ENCODE measurements at regions not wholly inside any gene's neighbourhood (a gene's known extent, or its start where the extent isn't known, plus 50 kb on each side); places are given as distances from the start of the nearest gene placed in this dataset.
"Not testable (repeated sequence)": the region's sequence is repeated elsewhere in the genome, so short reads cannot be mapped to it uniquely, and the experiment has no call there.

DNA sequence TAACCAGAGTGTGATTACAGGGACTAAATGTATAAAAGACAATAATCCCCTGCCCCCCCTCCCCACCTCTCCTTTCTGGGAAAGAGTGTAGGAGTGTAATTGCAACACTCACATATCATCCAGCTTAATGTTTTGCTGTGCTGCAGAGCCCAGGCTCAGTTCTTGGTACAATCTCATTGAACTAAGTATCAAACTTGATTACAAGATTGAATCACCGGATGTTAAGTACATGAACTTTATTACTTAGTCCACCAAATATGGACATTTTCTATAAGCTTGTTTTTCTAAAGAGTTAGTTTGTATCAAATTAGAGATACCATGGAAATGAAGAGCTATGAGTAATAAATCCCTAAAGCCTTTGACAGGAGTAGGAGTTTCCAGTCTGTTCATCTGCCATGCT, 559.1 kb downstream of the ZNF674 start:
- DNase-seq (ENCODE audit: low read depth): no peak

DNA sequence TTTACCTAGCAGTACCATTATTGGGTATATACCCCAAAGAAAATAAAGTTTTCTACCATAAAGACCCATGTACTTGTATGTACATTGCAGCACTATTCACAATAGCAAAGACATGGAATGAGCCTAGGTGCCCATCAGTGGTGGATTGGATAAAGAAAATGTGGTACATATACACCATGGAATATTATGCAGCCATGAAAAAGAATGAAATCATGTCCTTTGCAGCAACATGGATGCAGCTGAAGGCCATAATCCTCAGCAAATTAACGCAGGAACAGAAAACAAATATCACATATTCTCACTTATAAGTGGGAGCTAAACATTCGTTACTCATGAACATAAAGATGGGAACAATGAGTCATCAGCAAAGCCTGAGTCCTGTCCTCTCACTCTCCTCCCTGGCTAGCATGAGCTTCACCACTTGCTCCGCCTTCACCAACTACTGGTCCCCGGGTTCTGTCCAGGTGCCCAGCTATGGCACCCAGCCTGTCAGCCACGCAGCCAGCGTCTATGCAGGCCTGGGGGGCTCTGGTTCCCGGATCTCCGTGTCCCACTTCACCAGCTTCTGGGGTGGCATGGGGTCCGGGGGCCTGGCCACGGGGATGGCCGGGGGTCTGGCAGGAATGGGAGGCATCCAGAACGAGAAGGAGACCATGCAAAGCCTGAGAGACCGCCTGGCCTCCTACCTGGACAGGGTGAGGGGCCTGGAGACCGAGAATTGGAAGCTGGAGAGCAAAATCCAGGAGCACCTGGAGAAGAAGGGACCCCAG, 562.1 kb downstream of the ZNF674 start:
- not testable (repeated sequence) for DNase-seq (ENCODE audit: low read depth)

DNA sequence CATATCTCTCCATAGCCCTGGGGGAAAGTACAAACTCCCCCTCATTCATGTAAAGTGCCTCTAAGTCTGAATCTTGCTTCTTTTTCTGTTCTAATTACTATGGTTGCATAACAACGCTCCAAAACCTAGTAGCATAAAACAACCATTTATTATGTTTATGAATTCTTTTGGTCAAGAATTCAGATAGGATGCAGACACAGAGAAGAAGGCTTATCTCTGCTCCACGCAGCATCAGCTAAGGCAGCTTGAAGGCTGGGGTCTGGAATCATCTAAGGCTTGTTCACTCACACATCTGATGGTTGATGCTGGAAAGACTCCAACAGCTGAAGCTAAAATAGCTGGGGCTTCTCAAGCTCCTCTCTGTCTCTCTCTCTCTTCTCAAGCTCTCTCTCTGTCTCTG, 564.5 kb downstream of the ZNF674 start:
- no peak for DNase-seq (ENCODE audit: low read depth)

DNA sequence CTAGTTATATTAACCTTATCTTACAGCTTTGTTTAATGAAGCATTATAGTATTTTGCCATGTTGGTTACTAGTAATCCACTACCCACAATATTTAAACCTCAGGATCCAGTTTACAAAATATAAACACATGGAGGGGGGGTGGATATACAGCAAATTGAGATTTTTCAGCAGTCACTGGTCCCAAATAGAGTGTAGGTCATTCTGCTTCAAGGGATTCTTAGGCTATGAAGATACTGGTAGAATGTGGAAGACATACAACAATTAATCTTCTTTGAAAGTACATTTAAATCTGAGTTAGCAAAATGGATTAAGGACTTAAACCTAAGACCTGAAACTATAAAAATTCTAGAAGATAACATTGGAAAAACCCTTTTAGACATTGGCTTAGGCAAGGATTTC, 569.6 kb downstream of the ZNF674 start:
- DNase-seq (ENCODE audit: low read depth): no peak

DNA sequence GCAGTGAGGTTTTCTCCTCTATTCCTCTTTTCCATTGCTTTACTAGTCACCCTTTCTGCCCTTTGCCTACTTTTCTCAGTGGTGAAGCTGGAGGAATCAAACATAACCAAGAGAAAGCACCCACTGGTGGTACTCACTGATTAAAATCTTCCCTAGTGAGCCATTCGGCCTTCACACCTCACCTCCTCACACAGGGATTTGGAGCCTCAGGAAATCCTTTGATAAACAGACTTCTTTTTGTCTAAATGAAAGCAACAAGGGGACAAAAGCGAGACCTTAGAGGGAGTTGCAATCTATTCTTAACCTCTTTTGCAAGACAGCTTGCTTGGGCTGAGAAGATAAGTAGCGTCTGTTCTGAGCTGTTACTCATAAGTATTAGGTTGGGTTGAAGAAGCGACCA, 572.6 kb downstream of the ZNF674 start:
- DNase-seq (ENCODE audit: low read depth): no peak

DNA sequence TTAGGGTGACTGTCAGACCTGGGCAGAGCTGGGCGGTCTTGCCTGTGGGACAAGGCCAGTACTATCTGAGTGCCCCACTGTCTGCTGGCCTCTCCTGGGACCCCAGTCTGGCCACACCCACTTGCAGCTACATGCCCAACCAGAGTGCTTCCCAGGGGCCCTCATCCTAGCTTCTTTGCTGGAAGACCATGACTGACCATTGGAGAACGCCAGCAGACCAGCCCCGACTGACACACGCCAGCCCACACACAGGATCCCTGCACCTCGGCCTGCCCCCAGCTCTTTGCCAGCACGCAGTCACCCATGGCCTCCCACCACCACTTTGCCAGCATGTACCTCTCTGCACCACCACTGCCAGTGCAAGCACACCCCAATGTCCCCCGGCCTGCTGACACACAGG, 585.7 kb downstream of the ZNF674 start:
- DNase-seq (ENCODE audit: low read depth): no peak

DNA sequence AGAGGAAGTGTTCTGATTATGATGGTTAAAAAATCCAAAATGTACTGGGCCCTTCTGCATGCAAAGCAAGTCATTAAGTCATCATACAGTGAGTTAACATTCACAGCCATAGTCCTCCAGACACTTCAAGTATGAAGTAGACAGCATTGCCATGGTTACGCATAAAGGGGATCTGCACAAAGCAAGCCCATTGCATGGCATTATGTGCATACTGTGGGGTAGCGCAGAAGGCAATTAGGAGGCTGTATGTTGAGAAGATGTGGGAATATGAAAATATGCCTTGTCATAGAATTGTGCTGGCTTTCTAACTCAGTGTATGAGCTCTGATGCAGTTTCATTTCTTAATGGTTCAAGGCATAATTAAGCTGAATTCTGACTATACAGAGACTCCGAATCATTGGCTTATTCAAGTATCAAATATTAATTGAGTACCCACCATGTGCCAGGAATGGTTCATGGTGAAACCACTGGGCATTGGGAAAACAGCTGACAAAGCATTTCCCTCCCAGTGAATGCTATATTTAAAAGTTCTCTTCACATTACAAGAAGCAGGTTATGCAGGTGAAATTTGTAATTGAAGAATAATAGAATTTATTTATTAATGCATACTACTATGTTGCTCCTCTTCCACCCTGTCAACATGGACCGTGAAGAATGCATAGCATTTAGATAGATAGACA, 588.9 kb downstream of the ZNF674 start:
- DNase-seq (ENCODE audit: low read depth): no peak

DNA sequence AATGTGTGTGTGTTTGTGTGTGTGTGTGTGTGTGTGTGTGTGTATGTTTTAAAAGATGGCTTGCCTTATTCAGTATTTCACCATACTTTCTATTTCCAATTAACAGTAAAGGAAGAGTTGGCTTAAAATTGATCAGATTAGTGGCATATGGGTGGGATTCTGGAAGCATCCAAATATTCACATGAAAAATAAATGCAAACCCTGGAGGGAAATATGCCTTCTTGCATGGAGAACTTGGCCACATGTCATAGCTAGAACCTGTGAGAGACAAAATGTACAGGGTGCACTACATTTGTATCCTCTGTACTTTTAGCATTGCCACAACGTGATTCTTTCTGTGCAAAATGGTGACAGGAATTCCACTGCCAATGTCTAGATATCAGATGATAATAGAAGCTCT, 589.6 kb downstream of the ZNF674 start:
- DNase-seq (ENCODE audit: low read depth): no peak

DNA sequence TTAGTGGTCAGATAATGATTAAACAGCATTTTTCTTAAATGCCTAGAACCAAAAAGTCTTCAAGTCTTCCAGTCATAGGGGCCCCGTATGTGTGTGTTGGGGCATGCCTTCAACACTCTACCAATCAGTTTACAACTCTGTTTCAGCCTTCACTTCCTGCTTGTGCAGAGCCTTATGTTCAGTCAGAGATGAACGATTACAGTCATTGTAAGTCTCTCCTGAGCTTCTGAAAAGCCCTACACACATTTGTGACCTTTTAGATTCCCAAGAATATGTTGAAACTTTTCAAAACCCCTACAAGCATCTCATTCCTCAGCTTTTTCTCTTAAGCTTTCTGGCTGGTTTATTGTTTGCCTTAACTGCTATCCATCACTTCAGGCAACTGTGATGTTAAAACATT, 591.2 kb downstream of the ZNF674 start:
- DNase-seq (ENCODE audit: low read depth): no peak

DNA sequence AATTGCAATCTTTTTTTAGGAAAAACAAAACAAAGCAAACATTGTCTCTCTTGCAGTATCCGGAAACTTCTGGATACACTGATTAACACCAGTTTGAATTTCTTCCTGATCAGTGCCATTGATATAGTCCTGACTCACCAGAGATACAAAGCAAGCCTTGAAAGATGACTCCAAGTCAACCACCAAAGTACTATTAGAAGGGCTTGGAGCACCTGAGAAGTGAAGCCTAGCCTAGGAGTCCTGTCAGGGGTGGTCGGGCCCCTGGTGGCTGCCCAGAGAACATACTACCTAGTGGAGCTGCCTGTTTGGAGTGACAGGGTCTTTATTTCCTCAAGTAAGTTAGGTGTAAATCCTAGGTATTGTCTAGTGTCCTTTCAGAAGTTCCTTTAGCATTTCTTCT, 593.2 kb downstream of the ZNF674 start:
- no peak for DNase-seq (ENCODE audit: low read depth)

DNA sequence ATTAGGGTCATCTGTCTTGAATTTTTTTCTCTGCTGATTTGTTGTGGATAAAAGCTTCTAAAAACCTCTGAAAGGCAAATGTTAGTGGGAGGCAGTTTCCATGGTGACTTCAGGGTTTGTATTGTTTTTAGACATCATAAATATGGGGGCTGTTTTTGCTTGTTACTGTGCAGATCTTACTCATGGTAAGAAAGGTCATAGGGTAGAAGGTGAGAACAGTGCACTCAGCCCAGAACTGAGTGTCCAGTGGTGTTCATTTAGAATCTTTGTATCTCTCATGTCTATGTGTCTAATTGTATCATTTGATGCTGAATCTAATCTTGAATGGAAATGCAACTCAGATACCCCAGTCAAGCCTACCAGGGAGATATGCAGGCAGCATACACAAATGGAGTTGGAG, 609.8 kb downstream of the ZNF674 start:
- DNase-seq (ENCODE audit: low read depth): no peak

DNA sequence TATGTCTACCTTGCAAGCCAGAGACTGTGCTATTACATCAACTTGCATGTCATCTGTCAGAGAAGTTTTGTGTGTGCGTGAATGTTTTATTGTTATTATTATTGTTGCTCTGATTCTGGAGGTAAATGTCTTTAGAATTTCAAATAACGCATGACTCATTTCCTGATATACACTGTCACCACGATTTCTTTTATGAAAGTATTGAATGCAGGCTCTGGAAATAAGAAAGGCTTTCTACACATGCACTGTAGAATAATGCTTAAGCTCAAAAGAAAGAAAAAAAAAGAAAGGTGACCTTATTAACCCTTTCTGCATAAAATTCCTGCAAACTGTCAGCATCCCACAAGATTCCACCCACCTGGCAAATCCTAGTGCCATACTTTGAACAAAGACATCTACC, 632.9 kb downstream of the ZNF674 start:
- DNase-seq (ENCODE audit: low read depth): no peak

DNA sequence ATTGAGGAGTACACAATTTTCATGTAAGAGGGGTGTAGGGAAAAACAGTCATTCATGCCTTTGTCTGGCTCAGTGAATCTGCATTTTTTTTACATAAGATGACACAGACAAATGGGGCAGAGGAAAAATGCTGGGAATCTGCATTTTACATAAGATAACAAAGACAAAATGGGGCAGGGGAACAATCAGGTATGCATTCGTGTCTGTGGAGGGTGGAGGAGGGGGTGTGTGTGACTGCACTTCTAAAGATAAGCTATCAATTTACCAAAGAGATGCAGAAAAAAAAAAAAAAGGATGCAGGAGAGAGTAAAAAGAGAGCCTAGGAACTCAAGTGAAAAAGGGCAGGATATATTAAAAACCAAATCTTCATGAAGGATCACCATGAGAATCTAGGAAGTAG, 637.4 kb downstream of the ZNF674 start:
- no peak for DNase-seq (ENCODE audit: low read depth)

DNA sequence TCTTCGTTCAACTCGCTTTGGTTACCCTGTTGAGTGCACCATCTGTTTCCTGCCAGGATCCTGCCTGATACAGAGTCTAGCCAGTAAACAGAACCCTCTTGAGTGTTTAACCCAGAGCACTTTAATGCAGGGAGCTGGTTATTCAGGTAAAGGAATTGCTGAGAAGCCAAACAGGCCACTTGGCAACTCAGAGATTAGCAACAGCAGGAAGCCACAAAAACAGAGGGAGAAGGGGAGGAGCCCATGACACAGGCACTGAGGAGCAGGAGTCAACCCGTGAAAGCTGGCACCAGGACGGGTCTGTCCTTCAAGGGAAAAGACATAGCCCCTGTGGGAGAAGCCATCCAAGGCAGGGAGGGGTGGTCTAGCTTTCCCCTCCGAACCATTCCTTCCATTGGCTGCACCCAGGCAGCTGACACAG, 641.4 kb downstream of the ZNF674 start:
- DNase-seq (ENCODE audit: low read depth): no peak

DNA sequence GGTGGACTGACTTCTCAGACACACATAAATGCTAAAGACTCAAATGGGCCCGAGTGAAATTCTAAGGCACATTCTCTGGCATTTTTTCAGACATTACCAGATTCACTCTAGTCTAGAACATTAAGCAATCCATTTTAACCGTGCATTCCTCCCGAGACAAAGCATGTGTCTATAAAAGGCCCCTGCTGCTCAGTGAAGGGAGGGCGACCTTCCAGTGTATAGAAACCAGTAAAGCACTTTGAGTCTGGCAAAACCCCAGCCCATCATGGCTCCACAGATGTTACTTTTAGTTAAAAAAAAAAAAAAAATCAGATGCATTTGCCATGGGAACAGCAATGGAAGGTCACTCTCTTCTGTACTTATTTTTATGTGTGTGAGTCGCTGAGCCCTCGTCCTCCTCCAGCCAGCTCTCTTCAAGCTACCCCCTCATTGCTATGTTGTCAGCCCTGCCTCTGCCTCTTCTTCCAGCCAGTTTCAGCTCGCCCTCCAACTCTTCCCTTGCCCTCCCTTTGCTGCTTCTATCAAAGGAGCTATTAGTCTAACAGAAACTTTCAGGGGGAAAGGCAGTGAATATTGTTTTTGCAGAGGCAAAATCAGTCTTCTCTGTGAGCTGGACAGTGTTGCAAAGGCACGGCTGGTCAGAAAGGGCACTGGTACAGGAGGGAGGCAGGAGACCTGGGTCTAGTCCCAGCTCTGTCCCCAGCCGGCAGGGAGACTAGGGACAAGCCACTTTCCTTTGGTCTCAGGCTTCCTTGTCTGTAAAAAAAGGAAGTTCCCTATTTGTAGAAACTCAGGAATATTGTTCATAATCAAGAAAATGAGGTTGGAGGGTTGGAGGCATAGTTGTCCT, 644.2 kb downstream of the ZNF674 start:
- no peak for DNase-seq (ENCODE audit: low read depth)

DNA sequence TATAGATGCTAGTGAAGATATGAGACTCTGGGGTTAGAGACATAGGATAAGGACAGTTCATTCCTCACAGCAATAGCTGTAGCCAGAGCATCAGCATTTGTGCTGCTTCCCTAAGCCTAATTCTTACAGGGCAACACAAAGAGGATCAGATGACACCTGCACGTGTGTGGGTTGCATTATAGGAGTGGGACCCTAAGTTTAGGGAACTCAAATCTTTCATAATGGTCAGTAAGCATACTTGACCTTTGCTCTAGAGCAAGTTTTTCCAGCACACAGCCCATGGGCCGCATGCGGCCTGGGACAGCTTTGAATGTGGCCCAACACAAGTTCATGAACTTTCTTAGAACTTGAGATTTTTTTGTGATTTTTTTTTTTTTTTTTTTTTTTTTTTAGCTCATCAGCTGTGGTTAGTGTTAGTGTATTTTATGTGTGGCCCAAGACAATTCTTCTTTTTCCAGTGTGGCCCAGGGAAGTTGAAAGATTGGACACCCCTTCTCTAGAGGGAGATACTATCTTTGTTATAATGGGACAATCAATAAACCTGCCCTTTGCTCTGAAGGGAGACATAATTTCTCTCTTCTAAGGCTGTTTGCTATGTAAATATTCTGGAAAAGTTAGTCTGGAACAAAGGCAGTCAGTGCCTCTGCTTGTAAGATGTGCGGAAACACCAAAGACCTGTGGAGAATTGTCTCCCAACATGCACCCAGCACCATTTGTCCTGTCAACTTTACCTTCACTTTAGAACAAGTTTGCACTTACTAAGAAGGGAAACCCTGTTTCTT, 650.2 kb downstream of the ZNF674 start:
- no peak for DNase-seq (ENCODE audit: low read depth)

DNA sequence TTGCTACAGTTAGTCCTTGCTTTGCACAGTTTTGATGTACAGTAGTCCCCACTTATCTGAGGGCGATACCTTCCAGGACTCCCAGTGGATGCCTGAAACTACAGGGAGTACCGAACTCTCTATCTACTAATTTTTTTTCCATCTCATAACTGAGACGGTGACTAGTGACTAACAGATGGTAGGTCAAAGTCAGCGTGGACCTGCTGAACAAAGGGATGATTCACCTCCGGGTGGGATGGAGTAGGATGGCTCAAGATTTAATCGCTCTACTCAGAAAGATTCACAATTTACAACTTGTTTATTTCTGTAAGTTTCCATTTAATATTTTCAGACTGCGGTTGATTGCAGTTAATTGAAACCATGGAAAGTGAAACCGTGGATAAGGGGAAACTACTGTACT, 655.8 kb downstream of the ZNF674 start:
- DNase-seq (ENCODE audit: low read depth): no peak

DNA sequence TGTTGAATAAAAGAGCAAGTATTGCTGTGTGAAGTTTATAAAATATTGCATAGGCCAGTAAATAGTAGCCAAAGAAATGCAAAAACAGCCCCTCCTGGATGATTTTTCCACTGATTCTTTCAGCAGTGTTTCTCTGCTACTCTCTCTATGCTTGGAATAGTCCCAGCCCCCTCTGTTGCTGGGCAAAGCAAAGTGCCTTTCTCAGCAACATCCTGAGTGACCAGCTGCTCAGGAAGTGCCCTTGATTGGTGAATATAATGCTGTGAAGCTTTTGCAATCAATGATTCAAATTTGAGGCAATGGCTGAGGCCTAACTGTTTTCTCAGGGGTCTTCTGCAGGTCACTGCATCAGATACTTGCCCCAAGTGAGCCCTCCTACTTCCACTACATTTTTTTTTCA, 656.7 kb downstream of the ZNF674 start:
- DNase-seq (ENCODE audit: low read depth): no peak

DNA sequence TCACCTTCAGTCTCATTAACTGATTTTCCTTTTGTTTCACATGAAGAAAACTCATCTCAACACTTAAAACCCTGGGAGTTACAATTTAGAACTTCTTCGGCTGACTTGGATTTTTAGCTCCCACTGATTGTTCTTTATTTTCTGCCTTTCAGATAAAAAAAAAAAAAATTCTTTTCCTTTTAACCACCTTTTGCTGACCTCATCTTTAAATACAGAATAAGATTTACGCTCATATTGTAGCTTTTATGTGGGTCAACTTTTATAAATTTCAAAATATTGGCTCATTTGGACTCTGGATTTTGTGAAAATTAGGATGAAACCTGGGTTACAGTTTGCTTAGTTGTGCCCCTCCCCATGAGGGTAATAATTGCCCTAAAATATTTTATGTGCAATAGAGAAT, 659.3 kb downstream of the ZNF674 start:
- DNase-seq (ENCODE audit: low read depth): no peak

DNA sequence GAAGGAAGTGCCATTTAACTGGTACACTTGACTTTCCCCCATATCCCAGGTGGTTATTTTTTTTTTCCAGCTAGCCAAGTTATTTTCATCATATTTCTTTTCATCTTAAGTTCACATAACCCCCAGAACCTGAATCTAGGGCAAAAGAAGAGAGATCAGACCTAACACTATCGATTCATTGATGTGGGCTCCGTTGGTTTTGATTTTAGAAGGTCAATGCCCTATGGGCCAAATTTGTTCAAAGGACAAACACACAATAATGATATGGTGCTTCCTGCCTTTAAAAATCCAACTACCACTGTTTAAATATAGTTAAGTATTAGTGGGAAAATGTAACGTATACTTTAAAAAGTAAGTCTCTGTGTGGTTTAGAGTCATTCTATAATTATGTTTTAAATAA, 665.7 kb downstream of the ZNF674 start:
- no peak for DNase-seq (ENCODE audit: low read depth)

DNA sequence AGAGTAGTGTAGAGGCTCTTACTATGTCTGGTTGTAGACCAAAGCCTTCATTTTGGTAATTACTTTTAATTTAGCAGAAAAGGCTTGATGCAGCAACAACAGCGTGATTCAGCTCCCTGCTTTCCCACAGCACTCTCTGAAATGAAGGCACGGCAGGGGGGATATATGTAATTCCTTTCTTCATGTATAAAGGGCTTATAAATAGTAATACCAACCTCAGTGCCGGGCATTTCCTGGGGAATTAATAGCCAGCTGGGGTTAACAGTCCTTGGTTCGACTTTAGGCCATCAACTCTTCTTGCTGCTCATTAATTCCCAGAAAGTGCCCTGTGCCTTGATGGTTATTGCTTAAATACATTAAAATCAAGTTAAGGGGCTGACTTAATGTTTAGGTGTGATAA, 669.0 kb downstream of the ZNF674 start:
- DNase-seq (ENCODE audit: low read depth): no peak

DNA sequence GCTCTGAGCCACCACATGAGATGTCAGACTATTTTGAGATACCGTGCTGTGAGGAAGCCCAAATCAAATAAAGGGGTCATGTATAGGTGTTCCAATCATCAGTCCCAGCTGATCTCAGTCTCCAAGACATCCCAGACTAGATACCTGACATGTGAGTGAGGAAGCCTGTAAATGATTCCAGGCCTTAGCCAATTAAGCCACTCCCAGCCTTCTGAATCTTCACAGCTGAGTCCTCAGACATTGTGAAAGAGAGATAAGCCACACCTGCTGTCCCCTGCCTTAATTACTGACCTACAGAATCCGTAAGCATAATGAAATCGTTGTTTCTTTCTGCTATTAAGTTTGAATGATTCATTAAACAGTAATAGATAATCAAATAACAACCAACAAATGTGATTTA, 671.4 kb downstream of the ZNF674 start:
- no peak for DNase-seq (ENCODE audit: low read depth)
